Liver (tissue), 8 donors: ENCODE measurements at regions not wholly inside any gene's neighbourhood (a gene's known extent, or its start where the extent isn't known, plus 50 kb on each side); places are given as distances from the start of the nearest gene placed in this dataset.

Experiments used
- DNase-seq: peaks from one replicate; pipeline ENCODE4 v3.0.0-alpha.2; 2017; ENCODE audit warnings: low spot score
- H3K27ac ChIP-seq, 2 donors: one replicate each; pipeline ENCODE4 v1.7.0; 2013; ENCODE audit warnings: inconsistent platforms in 2 of 2, low read length in 2 of 2, control low read depth in 1 of 2, low read depth in 1 of 2, mild to moderate bottlenecking in 1 of 2
- H3K27me3 ChIP-seq, 4 donors: one replicate each; pipeline versions ENCODE4 v1.6.1 to v1.7.0; 2013; ENCODE audit warnings: low read length in 3 of 4, inconsistent platforms in 1 of 4, mild to moderate bottlenecking in 1 of 4, moderate library complexity in 1 of 4; ENCODE audit not compliant: control insufficient read depth in 4 of 4, insufficient read depth in 4 of 4
- H3K36me3 ChIP-seq, 4 donors: one replicate each; pipeline versions ENCODE4 v1.6.1 to v1.7.0; 2013; ENCODE audit warnings: low read length in 3 of 4, mild to moderate bottlenecking in 3 of 4, low read depth in 1 of 4, moderate library complexity in 1 of 4; ENCODE audit not compliant: control insufficient read depth in 4 of 4, insufficient read depth in 3 of 4
- H3K4me1 ChIP-seq, 4 donors: one replicate each; pipeline versions ENCODE4 v1.6.1 to v1.7.0; 2013; ENCODE audit warnings: low read length in 3 of 4, mild to moderate bottlenecking in 3 of 4, moderate library complexity in 1 of 4; ENCODE audit not compliant: control insufficient read depth in 4 of 4, insufficient read depth in 4 of 4
- H3K4me3 ChIP-seq, 3 donors: one replicate each; pipeline versions ENCODE4 v1.6.1 to v1.7.0; 2013; ENCODE audit warnings: low read length in 3 of 3, control low read depth in 1 of 3, low read depth in 1 of 3, mild to moderate bottlenecking in 1 of 3
- H3K9ac ChIP-seq, 2 donors: one replicate each; pipeline ENCODE4 v1.7.0; 2013; ENCODE audit warnings: low read length in 2 of 2, mild to moderate bottlenecking in 2 of 2, moderate library complexity in 2 of 2, control low read depth in 1 of 2, low read depth in 1 of 2
- H3K9me3 ChIP-seq, 4 donors: one replicate each; pipeline versions ENCODE4 v1.6.1 to v1.7.0; 2013; ENCODE audit warnings: low read length in 3 of 4; ENCODE audit not compliant: control insufficient read depth in 4 of 4
- EGR1 ChIP-seq, 2 donors: IDR thresholded peaks; 2 replicates each; pipeline ENCODE4 v1.6.1; 2016 to 2018; ENCODE audit warnings: antibody characterized with exemption in 2 of 2, low read depth in 2 of 2
- FOXA2 ChIP-seq: IDR thresholded peaks from 2 replicates; pipeline ENCODE4 v1.6.1; 2016; ENCODE audit warnings: antibody characterized with exemption
- HNF4A ChIP-seq, 2 donors: conservative IDR thresholded peaks; 2 replicates each; pipeline ENCODE4 v1.6.1; 2016; ENCODE audit warnings: antibody characterized with exemption in 2 of 2, mild to moderate bottlenecking in 2 of 2
- JUND ChIP-seq, 2 donors: IDR thresholded peaks; 2 replicates each; pipeline ENCODE4 v1.6.1; 2016; ENCODE audit warnings: antibody characterized with exemption in 2 of 2
- MAX ChIP-seq: IDR thresholded peaks from 2 replicates; pipeline ENCODE4 v1.6.1; 2016; ENCODE audit warnings: antibody characterized with exemption
- NR2F2 ChIP-seq: IDR thresholded peaks from 2 replicates; pipeline ENCODE4 v1.6.1; 2016; ENCODE audit warnings: antibody characterized with exemption
- RAD21 ChIP-seq, 2 donors: IDR thresholded peaks; 2 replicates each; pipeline ENCODE4 v1.6.1; 2016; ENCODE audit warnings: antibody characterized with exemption in 2 of 2, mild to moderate bottlenecking in 2 of 2
- RXRA ChIP-seq, 2 donors: IDR thresholded peaks; 2 replicates each; pipeline ENCODE4 v1.6.1; 2017 to 2018; ENCODE audit warnings: antibody characterized with exemption in 2 of 2, mild to moderate bottlenecking in 1 of 2
- SP1 ChIP-seq: IDR thresholded peaks from 2 replicates; pipeline ENCODE4 v1.6.1; 2018; ENCODE audit warnings: antibody characterized with exemption, mild to moderate bottlenecking
- TAF1 ChIP-seq: conservative IDR thresholded peaks from 2 replicates; pipeline ENCODE4 v1.6.1; 2016; ENCODE audit warnings: antibody characterized with exemption, mild to moderate bottlenecking
- YY1 ChIP-seq: IDR thresholded peaks from 2 replicates; pipeline ENCODE4 v1.6.1; 2016; ENCODE audit warnings: antibody characterized with exemption, mild to moderate bottlenecking
- WGBS: extraction: QIAGEN DNeasy Blood & Tissue Kit; methylation state at CpG from one replicate; pipeline ENCODE4 v1.1.7; 2013; 5-methylcytosine and 5-hydroxymethylcytosine counted together
- TF ChIP-seq, protein P1 (sequence below): IDR thresholded peaks from 2 replicates; pipeline ENCODE4 v1.6.1; 2016; ENCODE audit warnings: antibody characterized with exemption
- TF ChIP-seq, protein P2 (sequence below): fragments of 150-350 bp; IDR thresholded peaks from 2 replicates; pipeline ENCODE4 v1.5.1; 2017; ENCODE audit warnings: improper control_type of control experiment, low read depth, low read length; ENCODE audit not compliant: missing input control
- TF ChIP-seq, protein P3 (sequence below): IDR thresholded peaks from 2 replicates; pipeline ENCODE4 v1.6.1; 2016; ENCODE audit warnings: antibody characterized with exemption, mild to moderate bottlenecking
- donor health status: healthy.
- donor health status: healthy.
- donor health status: healthy.
- donor health status: healthy.
- donor health status: healthy.

DNA sequence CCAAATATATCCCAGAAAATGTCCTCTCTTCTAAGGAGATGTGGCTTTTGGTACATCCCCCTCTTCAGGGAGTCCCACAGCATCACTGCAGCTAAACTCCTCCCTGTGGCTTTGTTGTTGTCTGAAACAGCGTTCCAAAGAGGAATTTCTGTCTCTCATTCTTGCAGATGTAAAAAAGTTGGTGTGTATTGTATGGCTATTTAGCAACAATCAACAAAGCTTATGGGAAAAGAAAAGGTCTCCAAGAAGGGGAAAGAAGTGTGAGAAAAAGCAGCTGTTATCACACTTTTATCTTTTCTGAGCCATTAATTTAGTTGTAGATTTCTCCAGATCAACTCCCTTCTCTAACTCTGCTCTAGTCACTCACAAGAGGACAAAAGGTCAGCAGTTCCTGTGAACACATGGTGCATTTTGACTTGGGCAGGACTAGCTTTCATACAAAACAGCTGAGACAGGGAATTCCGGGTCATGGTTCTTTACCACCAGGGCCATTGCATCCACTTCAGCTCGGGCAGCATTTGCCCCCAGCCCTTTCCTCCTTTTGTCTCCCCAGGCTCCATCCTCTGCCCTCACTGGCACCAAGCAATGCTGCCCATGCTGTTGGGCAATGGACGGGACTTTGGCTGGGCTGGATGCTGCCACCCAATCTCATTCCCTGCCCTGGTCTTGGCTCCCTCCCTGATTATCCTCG lies 184.7 kb downstream of the TMX1 start:
- Histone ChIP-seq H3K9me3 (peaks cover 0 to 2% (median 0%) of the 10 kb centered on the region in 4 donors), H3K27ac (no peak overlapping the region), H3K36me3 (no peaks in the 10 kb centered on the region), H3K4me3 (no peak overlapping the region), H3K27me3 (no peaks in the 10 kb centered on the region), H3K9ac (no peak overlapping the region), H3K4me1 (peaks cover 0 to 3% (median under 1%) of the 10 kb centered on the region in 4 donors)
- WGBS, result 43% methylated on average over 5 of the region's 5 CpGs
- peak; percentile 38 to 55 for TF ChIP-seq RXRA (IDR thresholded peaks at IDR 0.05)
- peak; percentile 93 for TF ChIP-seq NR2F2
- TF ChIP-seq, protein P1, sequence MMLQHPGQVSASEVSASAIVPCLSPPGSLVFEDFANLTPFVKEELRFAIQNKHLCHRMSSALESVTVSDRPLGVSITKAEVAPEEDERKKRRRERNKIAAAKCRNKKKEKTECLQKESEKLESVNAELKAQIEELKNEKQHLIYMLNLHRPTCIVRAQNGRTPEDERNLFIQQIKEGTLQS, result no peak
- TF ChIP-seq YY1, result no peak
- peak; percentile 35 for TF ChIP-seq SP1
- no peak for TF ChIP-seq TAF1
- TF ChIP-seq MAX, result no peak
- TF ChIP-seq HNF4A (conservative IDR thresholded peaks at IDR 0.05), result peak in 1 of 2 donors; percentile 49
- TF ChIP-seq RAD21 (IDR thresholded peaks at IDR 0.05), result peak in 1 of 2 donors; percentile 36
- DNase-seq, result no peak

DNA sequence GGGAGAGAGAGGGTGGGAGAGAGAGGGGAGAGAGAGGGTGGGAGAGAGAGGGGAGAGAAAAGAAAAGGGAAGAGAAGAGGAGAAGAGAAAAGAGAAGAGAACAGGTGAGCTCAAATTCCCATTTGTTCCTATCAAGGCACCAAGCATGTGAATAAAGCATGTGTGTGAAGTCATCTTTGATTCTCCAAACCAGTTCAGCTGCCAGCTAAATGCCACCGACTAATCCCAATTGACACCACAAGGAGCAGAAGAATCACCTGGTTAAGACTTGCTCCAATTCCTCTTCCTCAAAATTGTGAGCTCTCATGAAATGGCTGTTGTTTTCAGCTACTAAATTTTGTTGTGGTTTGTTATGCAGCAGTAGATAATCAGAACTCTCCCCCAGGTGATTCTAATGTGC lies 188.9 kb downstream of the TMX1 start:
- Histone ChIP-seq H3K9me3 (no peaks in the 10 kb centered on the region), H3K4me3 (no peak overlapping the region), H3K27ac (no peak overlapping the region), H3K9ac (no peak overlapping the region), H3K4me1 (peaks cover 6 to 32% (median 25%) of the 10 kb centered on the region in 4 donors), H3K36me3 (no peaks in the 10 kb centered on the region), H3K27me3 (no peaks in the 10 kb centered on the region)
- DNase-seq, result no peak
- TF ChIP-seq, protein P1, result no peak
- no peak for TF ChIP-seq FOXA2
- no peak for TF ChIP-seq YY1
- TF ChIP-seq, protein P2, sequence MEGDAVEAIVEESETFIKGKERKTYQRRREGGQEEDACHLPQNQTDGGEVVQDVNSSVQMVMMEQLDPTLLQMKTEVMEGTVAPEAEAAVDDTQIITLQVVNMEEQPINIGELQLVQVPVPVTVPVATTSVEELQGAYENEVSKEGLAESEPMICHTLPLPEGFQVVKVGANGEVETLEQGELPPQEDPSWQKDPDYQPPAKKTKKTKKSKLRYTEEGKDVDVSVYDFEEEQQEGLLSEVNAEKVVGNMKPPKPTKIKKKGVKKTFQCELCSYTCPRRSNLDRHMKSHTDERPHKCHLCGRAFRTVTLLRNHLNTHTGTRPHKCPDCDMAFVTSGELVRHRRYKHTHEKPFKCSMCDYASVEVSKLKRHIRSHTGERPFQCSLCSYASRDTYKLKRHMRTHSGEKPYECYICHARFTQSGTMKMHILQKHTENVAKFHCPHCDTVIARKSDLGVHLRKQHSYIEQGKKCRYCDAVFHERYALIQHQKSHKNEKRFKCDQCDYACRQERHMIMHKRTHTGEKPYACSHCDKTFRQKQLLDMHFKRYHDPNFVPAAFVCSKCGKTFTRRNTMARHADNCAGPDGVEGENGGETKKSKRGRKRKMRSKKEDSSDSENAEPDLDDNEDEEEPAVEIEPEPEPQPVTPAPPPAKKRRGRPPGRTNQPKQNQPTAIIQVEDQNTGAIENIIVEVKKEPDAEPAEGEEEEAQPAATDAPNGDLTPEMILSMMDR, result no peak
- TF ChIP-seq TAF1, result no peak
- no peak for TF ChIP-seq EGR1 (IDR thresholded peaks at IDR 0.05; ENCODE audit: low read depth in 2 of 2)
- TF ChIP-seq MAX, result no peak
- no peak for TF ChIP-seq JUND (IDR thresholded peaks at IDR 0.05)
- TF ChIP-seq, protein P3, sequence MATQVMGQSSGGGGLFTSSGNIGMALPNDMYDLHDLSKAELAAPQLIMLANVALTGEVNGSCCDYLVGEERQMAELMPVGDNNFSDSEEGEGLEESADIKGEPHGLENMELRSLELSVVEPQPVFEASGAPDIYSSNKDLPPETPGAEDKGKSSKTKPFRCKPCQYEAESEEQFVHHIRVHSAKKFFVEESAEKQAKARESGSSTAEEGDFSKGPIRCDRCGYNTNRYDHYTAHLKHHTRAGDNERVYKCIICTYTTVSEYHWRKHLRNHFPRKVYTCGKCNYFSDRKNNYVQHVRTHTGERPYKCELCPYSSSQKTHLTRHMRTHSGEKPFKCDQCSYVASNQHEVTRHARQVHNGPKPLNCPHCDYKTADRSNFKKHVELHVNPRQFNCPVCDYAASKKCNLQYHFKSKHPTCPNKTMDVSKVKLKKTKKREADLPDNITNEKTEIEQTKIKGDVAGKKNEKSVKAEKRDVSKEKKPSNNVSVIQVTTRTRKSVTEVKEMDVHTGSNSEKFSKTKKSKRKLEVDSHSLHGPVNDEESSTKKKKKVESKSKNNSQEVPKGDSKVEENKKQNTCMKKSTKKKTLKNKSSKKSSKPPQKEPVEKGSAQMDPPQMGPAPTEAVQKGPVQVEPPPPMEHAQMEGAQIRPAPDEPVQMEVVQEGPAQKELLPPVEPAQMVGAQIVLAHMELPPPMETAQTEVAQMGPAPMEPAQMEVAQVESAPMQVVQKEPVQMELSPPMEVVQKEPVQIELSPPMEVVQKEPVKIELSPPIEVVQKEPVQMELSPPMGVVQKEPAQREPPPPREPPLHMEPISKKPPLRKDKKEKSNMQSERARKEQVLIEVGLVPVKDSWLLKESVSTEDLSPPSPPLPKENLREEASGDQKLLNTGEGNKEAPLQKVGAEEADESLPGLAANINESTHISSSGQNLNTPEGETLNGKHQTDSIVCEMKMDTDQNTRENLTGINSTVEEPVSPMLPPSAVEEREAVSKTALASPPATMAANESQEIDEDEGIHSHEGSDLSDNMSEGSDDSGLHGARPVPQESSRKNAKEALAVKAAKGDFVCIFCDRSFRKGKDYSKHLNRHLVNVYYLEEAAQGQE, result no peak
- no peak for TF ChIP-seq RXRA (IDR thresholded peaks at IDR 0.05)
- no peak for TF ChIP-seq SP1
- no peak for TF ChIP-seq HNF4A (conservative IDR thresholded peaks at IDR 0.05)
- WGBS, result 75% methylated on average over 1 of the region's 1 CpG
